ENCODE measurements at regions not wholly inside any gene's neighbourhood (a gene's known extent, or its start where the extent isn't known, plus 50 kb on each side); places are given as distances from the start of the nearest gene placed in this dataset.

- TF ChIP-seq ZNF302 (tag by site-specific recombination; IDR thresholded peaks at IDR 0.05; ENCODE audit: low read depth) (no peak), ZBTB11 (tag by site-specific recombination; conservative IDR thresholded peaks at IDR 0.05; ENCODE audit: low read depth) (no peak), PRDM10 (tag by site-specific recombination; IDR thresholded peaks at IDR 0.05) (no peak), KLF8 (tag by site-specific recombination; IDR thresholded peaks at IDR 0.05) (no peak), ZNF791 (tag by site-specific recombination; IDR thresholded peaks at IDR 0.05) (no peak), ZNF449 (tag by site-specific recombination; IDR thresholded peaks at IDR 0.05) (no peak)
These were observed 717.3 kb downstream of the MRPL39 start (continued) for GRCh38 chr21:24890021-24890420.

GRCh38 chr21:24881506-24881905 is 725.8 kb downstream of the MRPL39 start:
- H3K27ac ChIP-seq (ENCODE audit: extremely low read depth, low read depth, low read length) = no peak overlapping the region
- H3K4me1 ChIP-seq (ENCODE audit: control insufficient read depth, insufficient read depth, low read length) = no peaks in the 10 kb centered on the region
- H3K9me3 ChIP-seq (ENCODE audit: control insufficient read depth, insufficient read depth, low read depth, low read length) = no peaks in the 10 kb centered on the region; the same call in 1 of the 2 replicates
- CTCF ChIA-PET = interaction anchor here (1.3 kb wide), 1 partner anchor 506 kb away, joined by 3 read pairs; no protein-coding TSS in a partner anchor
- no peaks in the 10 kb centered on the region for H3K36me3 ChIP-seq (ENCODE audit: control insufficient read depth in 2 of 2, insufficient read depth in 1 of 2, low read length in 2 of 2)
- POLR2A ChIA-PET = no interaction called here
- no peak overlapping the region for H3K4me3 ChIP-seq (ENCODE audit: low read depth, low read length)
- no peak for TF ChIP-seq ZNF19 (tag by site-specific recombination; IDR thresholded peaks at IDR 0.05; ENCODE audit: low read depth)
- TF ChIP-seq TSHZ1 (tag by site-specific recombination; IDR thresholded peaks at IDR 0.05; ENCODE audit: borderline replicate concordance) = no peak
- no peak for TF ChIP-seq ZNF670 (tag by site-specific recombination; IDR thresholded peaks at IDR 0.05; ENCODE audit: low read depth)
- TF ChIP-seq ZNF791 (tag by site-specific recombination; IDR thresholded peaks at IDR 0.05) = no peak
- TF ChIP-seq ZNF266 (tag by site-specific recombination; IDR thresholded peaks at IDR 0.05; ENCODE audit: low read depth) = no peak
- TF ChIP-seq ZNF76 (tag by site-specific recombination; IDR thresholded peaks at IDR 0.05; ENCODE audit: borderline replicate concordance, low read depth) = no peak
- no peak for TF ChIP-seq ZNF707 (tag by site-specific recombination; IDR thresholded peaks at IDR 0.05)
- TF ChIP-seq ZNF341 (tag by site-specific recombination; IDR thresholded peaks at IDR 0.05; ENCODE audit: low read depth) = no peak
- TF ChIP-seq ZNF639 (tag by site-specific recombination; IDR thresholded peaks at IDR 0.05) = no peak
- no peak for TF ChIP-seq BCL6B (tag by site-specific recombination; IDR thresholded peaks at IDR 0.05)
- TF ChIP-seq ZBTB17 (tag by site-specific recombination; IDR thresholded peaks at IDR 0.05) = no peak

Measured in HEK293 (cell line).